ENCODE measurements at regions not wholly inside any gene's neighbourhood (a gene's known extent, or its start where the extent isn't known, plus 50 kb on each side); places are given as distances from the start of the nearest gene placed in this dataset.
A peak's percentile ranks its signal among the peaks of the same experiment; 100 is the strongest.

DNA sequence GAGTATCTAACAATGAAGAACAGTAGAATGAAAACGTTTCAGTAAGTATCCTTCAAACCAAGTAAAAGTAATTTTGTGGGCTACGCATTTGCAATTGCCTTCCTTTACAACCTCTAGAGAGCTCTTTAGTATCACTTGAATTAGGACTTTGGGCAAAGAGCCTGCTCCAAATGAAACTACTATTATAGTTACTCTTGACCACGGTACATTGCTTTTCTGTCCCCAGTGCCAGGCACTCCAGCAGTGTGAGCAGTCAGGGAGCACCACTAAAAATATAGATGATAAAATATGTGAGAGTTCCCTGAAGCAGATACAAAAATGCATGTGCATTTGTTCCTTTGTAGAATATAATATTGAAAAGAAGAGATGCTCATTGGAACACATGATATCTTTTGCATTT, 450.1 kb upstream of the MANEA start:
- no peak overlapping the region for H3K4me3 ChIP-seq
- no peaks in the 10 kb centered on the region for H3K36me3 ChIP-seq
- H3K27ac ChIP-seq: no peak overlapping the region
- no peaks in the 10 kb centered on the region for H3K9me3 ChIP-seq
- no peaks in the 10 kb centered on the region for H3K27me3 ChIP-seq (ENCODE audit: low read depth)
- peak; percentile 43 to 46 for ATAC-seq
- no peak for DNase-seq
- TF ChIP-seq, protein P1, sequence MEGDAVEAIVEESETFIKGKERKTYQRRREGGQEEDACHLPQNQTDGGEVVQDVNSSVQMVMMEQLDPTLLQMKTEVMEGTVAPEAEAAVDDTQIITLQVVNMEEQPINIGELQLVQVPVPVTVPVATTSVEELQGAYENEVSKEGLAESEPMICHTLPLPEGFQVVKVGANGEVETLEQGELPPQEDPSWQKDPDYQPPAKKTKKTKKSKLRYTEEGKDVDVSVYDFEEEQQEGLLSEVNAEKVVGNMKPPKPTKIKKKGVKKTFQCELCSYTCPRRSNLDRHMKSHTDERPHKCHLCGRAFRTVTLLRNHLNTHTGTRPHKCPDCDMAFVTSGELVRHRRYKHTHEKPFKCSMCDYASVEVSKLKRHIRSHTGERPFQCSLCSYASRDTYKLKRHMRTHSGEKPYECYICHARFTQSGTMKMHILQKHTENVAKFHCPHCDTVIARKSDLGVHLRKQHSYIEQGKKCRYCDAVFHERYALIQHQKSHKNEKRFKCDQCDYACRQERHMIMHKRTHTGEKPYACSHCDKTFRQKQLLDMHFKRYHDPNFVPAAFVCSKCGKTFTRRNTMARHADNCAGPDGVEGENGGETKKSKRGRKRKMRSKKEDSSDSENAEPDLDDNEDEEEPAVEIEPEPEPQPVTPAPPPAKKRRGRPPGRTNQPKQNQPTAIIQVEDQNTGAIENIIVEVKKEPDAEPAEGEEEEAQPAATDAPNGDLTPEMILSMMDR (IDR thresholded peaks at IDR 0.05): no peak
- no peaks in the 10 kb centered on the region for H3K4me1 ChIP-seq
- intact Hi-C loops (cut with DNase I): no loop called here

DNA sequence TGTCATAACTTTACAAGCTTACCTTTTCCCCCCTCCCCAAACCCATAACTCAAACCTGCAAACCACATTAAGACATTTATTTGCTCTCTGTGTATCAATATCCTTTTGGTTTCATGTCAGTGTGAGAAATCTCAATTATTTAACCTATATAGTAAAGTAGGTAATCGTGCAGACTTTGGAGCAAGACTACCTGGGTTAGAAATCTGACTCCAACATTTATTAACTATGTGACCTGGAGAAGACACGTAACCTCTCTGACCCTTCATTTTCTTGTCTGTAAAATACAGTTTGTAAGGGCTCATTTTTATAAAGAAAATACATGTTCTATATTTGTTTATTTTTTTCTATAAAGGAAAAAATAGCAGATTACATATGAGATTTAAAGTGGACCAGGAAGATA, 448.9 kb upstream of the MANEA start:
- ATAC-seq: no peak
- intact Hi-C loops (cut with DNase I): no loop called here
- Histone ChIP-seq H3K4me3 (no peak overlapping the region), H3K4me1 (no peaks in the 10 kb centered on the region), H3K9me3 (no peaks in the 10 kb centered on the region), H3K27me3 (ENCODE audit: low read depth) (no peaks in the 10 kb centered on the region), H3K36me3 (no peaks in the 10 kb centered on the region), H3K27ac (no peak overlapping the region)
- TF ChIP-seq, protein P1 (IDR thresholded peaks at IDR 0.05): no peak
- DNase-seq: no peak

DNA sequence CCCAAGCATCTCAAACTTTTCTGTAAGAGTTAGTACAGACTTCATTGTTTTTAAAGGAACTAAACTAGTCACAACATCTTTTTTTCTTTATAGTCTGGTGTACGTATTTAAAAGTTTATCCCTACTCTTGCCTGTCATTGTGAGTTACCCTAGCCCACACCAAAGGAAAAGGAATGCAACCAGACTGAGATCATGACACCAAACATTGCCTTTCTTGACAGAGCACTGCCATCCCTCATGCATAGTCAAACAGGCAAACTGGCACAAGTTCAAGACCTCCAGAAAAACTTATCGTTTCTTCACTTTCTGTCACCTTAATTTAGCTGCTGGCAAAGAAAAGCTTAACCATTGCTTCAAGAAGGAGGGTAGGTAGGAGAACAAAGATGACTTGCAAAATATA, 448.4 kb upstream of the MANEA start:
- ATAC-seq (no peak), DNase-seq (no peak)
- TF ChIP-seq, protein P1 (IDR thresholded peaks at IDR 0.05): no peak
- intact Hi-C loops (cut with DNase I): no loop called here
- no peaks in the 10 kb centered on the region for H3K9me3 ChIP-seq
- no peaks in the 10 kb centered on the region for H3K4me1 ChIP-seq
- no peak overlapping the region for H3K4me3 ChIP-seq
- no peak overlapping the region for H3K27ac ChIP-seq
- H3K27me3 ChIP-seq (ENCODE audit: low read depth): no peaks in the 10 kb centered on the region
- no peaks in the 10 kb centered on the region for H3K36me3 ChIP-seq

DNA sequence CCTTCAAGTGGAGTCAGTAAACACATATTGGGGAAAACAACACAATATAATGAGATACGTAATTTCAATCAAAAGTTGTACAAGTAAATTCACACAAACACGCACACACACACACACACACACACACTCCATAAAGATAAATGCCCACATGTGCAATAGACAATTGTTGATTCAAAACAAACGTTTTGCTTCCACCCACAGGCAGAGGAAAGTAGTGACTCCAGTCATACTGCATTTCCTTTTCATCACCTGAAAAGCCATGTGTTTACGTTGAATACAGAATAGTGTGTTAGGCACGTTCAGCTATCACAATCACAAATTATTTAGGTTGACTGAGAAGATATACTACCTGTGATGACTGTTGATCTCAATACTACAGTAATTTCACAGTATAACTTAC, 443.8 kb upstream of the MANEA start:
- DNase-seq: no peak
- no peaks in the 10 kb centered on the region for H3K4me1 ChIP-seq
- no peak overlapping the region for H3K27ac ChIP-seq
- intact Hi-C loops (cut with DNase I): no loop called here
- H3K36me3 ChIP-seq: no peaks in the 10 kb centered on the region
- no peaks in the 10 kb centered on the region for H3K9me3 ChIP-seq
- H3K27me3 ChIP-seq (ENCODE audit: low read depth): no peaks in the 10 kb centered on the region
- TF ChIP-seq, protein P1 (IDR thresholded peaks at IDR 0.05): no peak
- no peak for ATAC-seq
- no peak overlapping the region for H3K4me3 ChIP-seq

DNA sequence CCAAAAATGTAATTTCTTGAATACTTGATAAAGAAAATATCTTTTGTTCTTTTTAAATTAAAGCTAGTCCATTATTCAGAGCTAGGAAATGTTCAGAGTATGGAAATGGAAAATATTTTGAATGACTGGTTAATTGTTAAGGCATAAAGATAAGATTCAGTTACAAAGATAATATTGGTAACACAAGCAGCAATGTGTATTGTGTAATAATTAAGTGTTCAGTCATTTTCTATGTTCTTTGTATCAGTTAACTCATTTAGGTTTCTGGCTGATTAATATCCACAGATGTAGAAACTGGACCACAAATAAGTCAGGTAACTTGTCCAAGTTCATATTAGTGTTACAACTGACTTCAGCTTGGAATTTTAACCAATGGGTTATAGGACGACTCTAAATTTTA, 442.2 kb upstream of the MANEA start:
- Histone ChIP-seq H3K4me1 (no peaks in the 10 kb centered on the region), H3K27ac (no peak overlapping the region), H3K36me3 (no peaks in the 10 kb centered on the region), H3K9me3 (no peaks in the 10 kb centered on the region), H3K27me3 (ENCODE audit: low read depth) (no peaks in the 10 kb centered on the region), H3K4me3 (no peak overlapping the region)
- DNase-seq (no peak), ATAC-seq (no peak)
- intact Hi-C loops (cut with DNase I): no loop called here
- TF ChIP-seq, protein P1 (IDR thresholded peaks at IDR 0.05): no peak

DNA sequence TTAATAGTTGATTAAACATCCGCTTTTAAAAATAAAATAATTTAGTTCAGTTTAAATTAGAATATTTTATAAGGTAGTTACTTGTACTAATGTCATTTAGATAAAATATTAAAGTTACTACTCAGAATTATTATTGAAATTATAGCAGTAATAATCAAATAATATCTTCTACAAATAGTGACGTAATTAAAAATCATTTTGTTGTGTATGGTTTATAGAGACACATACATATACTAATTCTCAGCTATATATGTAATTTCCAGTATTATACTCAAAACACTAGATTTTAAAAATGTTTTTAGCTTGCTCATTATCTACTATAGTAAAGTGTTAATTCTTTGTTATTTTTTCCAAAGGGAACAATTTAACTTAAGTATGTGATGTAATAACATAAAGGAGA, 435.2 kb upstream of the MANEA start:
- Histone ChIP-seq H3K27me3 (ENCODE audit: low read depth) (no peaks in the 10 kb centered on the region), H3K36me3 (no peaks in the 10 kb centered on the region), H3K4me3 (no peak overlapping the region), H3K4me1 (no peaks in the 10 kb centered on the region), H3K9me3 (no peaks in the 10 kb centered on the region), H3K27ac (no peak overlapping the region)
- TF ChIP-seq, protein P1 (IDR thresholded peaks at IDR 0.05): no peak
- intact Hi-C loops (cut with DNase I): no loop called here
- DNase-seq (no peak), ATAC-seq (no peak)
